HG03342 (cell line): ENCODE measurements at regions not wholly inside any gene's neighbourhood (a gene's known extent, or its start where the extent isn't known, plus 50 kb on each side); places are given as distances from the start of the nearest gene placed in this dataset.

Experiments
- ATAC-seq: cut with Tn5 transposase; IDR thresholded peaks from one replicate; pipeline ENCODE4 v1.9.1; 2021; ENCODE audit warnings: mild to moderate bottlenecking, moderate library complexity; ENCODE audit not compliant: unreplicated experiment

- ATAC-seq, result no peak
Observed at GRCh38 chr10:52678611-52679010, 94.0 kb downstream of the MBL2 start.

- ATAC-seq, result no peak
Observed at GRCh38 chr10:52679117-52679516, 93.5 kb downstream of the MBL2 start.

GRCh38 chr10:52682766-52683165 is 89.8 kb downstream of the MBL2 start:
- ATAC-seq, result no peak

- ATAC-seq, result no peak
Observed at GRCh38 chr10:52683776-52684175, 88.8 kb downstream of the MBL2 start.

- ATAC-seq, result no peak
Observed at GRCh38 chr10:52688899-52689298, 83.7 kb downstream of the MBL2 start.

- no peak for ATAC-seq
Observed at GRCh38 chr10:52696232-52696631, 76.4 kb downstream of the MBL2 start.

- ATAC-seq, result no peak
Observed at GRCh38 chr10:52701647-52702046, 70.9 kb downstream of the MBL2 start.

GRCh38 chr10:52703451-52703850 is 69.1 kb downstream of the MBL2 start:
- no peak for ATAC-seq

- no peak for ATAC-seq
Observed at GRCh38 chr10:52703898-52704297, 68.7 kb downstream of the MBL2 start.

- no peak for ATAC-seq
Observed at GRCh38 chr10:52706332-52707070, 66.1 kb downstream of the MBL2 start.
